ENCODE measurements at regions not wholly inside any gene's neighbourhood (a gene's known extent, or its start where the extent isn't known, plus 50 kb on each side); places are given as distances from the start of the nearest gene placed in this dataset.

DNA sequence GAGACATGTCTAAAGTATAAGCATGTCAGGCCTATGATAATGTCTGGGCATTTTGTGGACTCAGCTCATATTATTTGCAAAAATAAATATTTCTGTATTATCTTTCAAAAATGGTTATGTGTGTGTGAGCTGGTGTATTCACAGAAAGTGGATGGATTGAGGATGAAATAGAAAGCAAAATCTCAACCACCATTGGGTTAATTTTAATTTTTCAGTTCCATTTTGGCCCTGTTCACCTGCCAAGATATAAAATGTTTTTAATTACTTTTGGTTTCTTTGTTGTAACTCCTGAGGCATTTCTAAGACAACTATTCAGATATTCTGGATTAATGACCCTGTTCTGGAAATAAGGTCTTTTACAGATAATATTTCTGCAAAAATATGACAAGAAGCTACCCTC, 232.7 kb upstream of the PPFIA2 start:
- no peaks in the 10 kb centered on the region for H3K4me1 ChIP-seq
- no peaks in the 10 kb centered on the region for H3K9me3 ChIP-seq
- intact Hi-C loops (cut with DNase I) = no loop called here
- H3K27me3 ChIP-seq = no peaks in the 10 kb centered on the region
- TF ChIP-seq POLR2A (IDR thresholded peaks at IDR 0.05) = no peak
- TF ChIP-seq, protein P1, sequence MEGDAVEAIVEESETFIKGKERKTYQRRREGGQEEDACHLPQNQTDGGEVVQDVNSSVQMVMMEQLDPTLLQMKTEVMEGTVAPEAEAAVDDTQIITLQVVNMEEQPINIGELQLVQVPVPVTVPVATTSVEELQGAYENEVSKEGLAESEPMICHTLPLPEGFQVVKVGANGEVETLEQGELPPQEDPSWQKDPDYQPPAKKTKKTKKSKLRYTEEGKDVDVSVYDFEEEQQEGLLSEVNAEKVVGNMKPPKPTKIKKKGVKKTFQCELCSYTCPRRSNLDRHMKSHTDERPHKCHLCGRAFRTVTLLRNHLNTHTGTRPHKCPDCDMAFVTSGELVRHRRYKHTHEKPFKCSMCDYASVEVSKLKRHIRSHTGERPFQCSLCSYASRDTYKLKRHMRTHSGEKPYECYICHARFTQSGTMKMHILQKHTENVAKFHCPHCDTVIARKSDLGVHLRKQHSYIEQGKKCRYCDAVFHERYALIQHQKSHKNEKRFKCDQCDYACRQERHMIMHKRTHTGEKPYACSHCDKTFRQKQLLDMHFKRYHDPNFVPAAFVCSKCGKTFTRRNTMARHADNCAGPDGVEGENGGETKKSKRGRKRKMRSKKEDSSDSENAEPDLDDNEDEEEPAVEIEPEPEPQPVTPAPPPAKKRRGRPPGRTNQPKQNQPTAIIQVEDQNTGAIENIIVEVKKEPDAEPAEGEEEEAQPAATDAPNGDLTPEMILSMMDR (IDR thresholded peaks at IDR 0.05) = no peak
- no peaks in the 10 kb centered on the region for H3K36me3 ChIP-seq
- no peak overlapping the region for H3K27ac ChIP-seq
- H3K4me3 ChIP-seq (replicated peaks in 1 of 3) = no peak overlapping the region
- DNase-seq = no peak

DNA sequence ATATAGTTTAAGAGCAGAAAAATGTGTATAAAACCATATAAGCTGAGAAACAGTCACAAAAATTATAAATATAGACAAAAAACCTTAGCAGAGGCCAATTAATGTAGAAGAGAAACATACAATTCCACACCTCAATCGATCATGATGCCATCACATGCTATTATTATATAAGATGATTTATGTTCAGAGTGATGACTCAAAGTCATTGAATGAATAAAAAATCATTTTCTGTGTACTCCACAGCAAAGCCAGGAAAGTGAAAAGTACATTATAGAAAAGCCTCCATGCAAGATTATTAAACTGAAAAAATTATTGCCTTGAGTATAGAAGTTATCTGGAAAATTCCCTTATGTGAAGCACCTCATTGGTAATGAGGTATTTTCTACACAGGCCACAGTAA, 229.2 kb upstream of the PPFIA2 start:
- TF ChIP-seq, protein P1 (IDR thresholded peaks at IDR 0.05) = no peak
- no peak for TF ChIP-seq POLR2A (IDR thresholded peaks at IDR 0.05)
- intact Hi-C loops (cut with DNase I) = no loop called here
- WGBS, 2 donors = 86 to 87% methylated on average over 1 of the region's 1 CpG
- Histone ChIP-seq H3K4me3 (replicated peaks in 1 of 3) (no peak overlapping the region), H3K4me1 (no peaks in the 10 kb centered on the region), H3K27me3 (no peaks in the 10 kb centered on the region), H3K27ac (no peak overlapping the region), H3K36me3 (no peaks in the 10 kb centered on the region), H3K9me3 (no peaks in the 10 kb centered on the region)
- no peak for DNase-seq

DNA sequence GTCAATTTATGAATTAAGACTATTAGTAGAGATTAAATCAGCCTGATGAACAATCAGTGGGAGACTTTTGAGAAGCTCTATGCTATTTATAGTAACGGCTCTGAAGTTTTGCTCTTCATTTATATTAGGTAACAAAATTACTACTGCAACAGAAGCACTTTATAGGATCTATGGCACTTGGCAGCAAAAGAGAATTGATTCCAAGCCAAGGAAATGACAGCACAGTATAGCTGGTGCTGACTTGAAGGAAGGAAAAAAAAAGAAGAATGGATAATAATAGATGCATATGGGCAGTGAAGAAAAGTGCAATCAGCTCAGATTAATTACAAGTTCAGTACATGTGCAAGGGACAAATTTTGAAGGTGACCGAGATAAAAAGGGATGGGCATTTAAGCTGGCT, 228.2 kb upstream of the PPFIA2 start:
- DNase-seq = no peak
- no peak overlapping the region for H3K4me3 ChIP-seq (replicated peaks in 1 of 3)
- H3K36me3 ChIP-seq = no peaks in the 10 kb centered on the region
- H3K9me3 ChIP-seq = no peaks in the 10 kb centered on the region
- no peak for TF ChIP-seq POLR2A (IDR thresholded peaks at IDR 0.05)
- TF ChIP-seq, protein P1 (IDR thresholded peaks at IDR 0.05) = no peak
- 71 to 77% methylated on average over 2 of the region's 2 CpGs for WGBS, 2 donors
- no peaks in the 10 kb centered on the region for H3K4me1 ChIP-seq
- intact Hi-C loops (cut with DNase I) = no loop called here
- H3K27ac ChIP-seq = no peak overlapping the region
- no peaks in the 10 kb centered on the region for H3K27me3 ChIP-seq

DNA sequence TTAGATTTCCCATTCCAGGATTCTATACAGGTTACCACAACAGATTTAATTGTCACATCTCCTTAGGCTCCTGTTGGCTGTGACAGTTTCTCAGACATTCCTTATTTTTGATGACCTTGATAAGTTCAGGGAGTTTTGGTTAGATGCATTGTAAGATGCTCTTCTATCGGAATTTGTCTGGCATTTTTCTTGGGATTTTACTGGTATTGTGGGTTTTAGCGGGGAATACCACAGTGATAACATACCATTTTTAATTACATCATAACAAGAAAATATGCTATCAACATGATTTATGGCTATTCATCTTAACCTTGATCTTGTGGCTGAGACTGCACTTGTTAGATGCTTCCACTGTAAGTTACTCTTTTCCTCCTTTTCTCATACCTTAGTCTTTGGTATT, 217.5 kb upstream of the PPFIA2 start:
- no peaks in the 10 kb centered on the region for H3K27me3 ChIP-seq
- no peak overlapping the region for H3K4me3 ChIP-seq (replicated peaks in 1 of 3)
- no peaks in the 10 kb centered on the region for H3K4me1 ChIP-seq
- H3K9me3 ChIP-seq = no peaks in the 10 kb centered on the region
- H3K27ac ChIP-seq = no peak overlapping the region
- no peaks in the 10 kb centered on the region for H3K36me3 ChIP-seq
- no peak for DNase-seq
- WGBS, 2 donors = 96% methylated on average over 2 of the region's 2 CpGs
- intact Hi-C loops (cut with DNase I) = no loop called here
- TF ChIP-seq, protein P1 (IDR thresholded peaks at IDR 0.05) = no peak
- no peak for TF ChIP-seq POLR2A (IDR thresholded peaks at IDR 0.05)

DNA sequence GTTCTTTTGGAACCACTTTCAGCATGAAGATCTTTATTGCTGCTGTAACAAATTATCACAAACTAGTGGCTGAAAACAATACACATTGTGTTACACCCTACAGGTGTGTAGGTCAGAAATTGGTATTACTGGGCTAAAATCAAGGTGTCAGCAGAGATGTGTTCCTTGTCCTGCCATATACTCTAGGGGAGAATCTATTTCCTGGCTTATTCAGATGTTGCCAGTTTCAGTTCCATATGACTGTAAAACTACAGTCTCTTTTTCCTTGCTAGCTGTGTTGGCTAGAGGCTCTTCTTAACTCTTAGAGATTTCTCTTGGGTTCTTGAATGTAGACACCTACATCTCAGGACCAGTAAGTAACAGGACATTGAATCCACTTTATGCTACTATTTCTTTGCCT, 215.6 kb upstream of the PPFIA2 start:
- Histone ChIP-seq H3K4me3 (replicated peaks in 1 of 3) (no peak overlapping the region), H3K27me3 (no peaks in the 10 kb centered on the region), H3K9me3 (no peaks in the 10 kb centered on the region), H3K4me1 (no peaks in the 10 kb centered on the region), H3K36me3 (no peaks in the 10 kb centered on the region), H3K27ac (no peak overlapping the region)
- DNase-seq = no peak
- TF ChIP-seq, protein P1 (IDR thresholded peaks at IDR 0.05) = no peak
- no peak for TF ChIP-seq POLR2A (IDR thresholded peaks at IDR 0.05)
- intact Hi-C loops (cut with DNase I) = no loop called here

Measured in thyroid gland (tissue), 4 donors.